NCI-H146 treated with DMSO at 0.1 percent for 48 hours (cell line): ENCODE measurements at regions not wholly inside any gene's neighbourhood (a gene's known extent, or its start where the extent isn't known, plus 50 kb on each side); places are given as distances from the start of the nearest gene placed in this dataset.
"Not testable (repeated sequence)": the region's sequence is repeated elsewhere in the genome, so short reads cannot be mapped to it uniquely, and the experiment has no call there.

Source experiments
- DNase-seq: peaks from one replicate; lab custom pipeline; 2025; ENCODE audit not compliant: unreplicated experiment; lab: John Stamatoyannopoulos, UW

- no peak for DNase-seq
Measured at GRCh38 chr5:123940416-123940815, 428.4 kb downstream of the CSNK1G3 start.

- DNase-seq, result peak; percentile 1
Measured at GRCh38 chr5:123937230-123937629, 425.3 kb downstream of the CSNK1G3 start.

- no peak for DNase-seq
Measured at GRCh38 chr5:123936548-123936947, 424.6 kb downstream of the CSNK1G3 start.

GRCh38 chr5:123933812-123934211, 421.8 kb downstream of the CSNK1G3 start:
- not testable (repeated sequence) for DNase-seq

- DNase-seq, result no peak
Measured at GRCh38 chr5:123929055-123929474, 417.1 kb downstream of the CSNK1G3 start.

- DNase-seq, result no peak
Measured at GRCh38 chr5:123928401-123928800, 416.4 kb downstream of the CSNK1G3 start.

GRCh38 chr5:123921193-123921592, 409.2 kb downstream of the CSNK1G3 start:
- DNase-seq, result no peak

GRCh38 chr5:123916345-123917121, 404.6 kb downstream of the CSNK1G3 start:
- DNase-seq, result no peak

GRCh38 chr5:123914333-123914732, 402.4 kb downstream of the CSNK1G3 start:
- no peak for DNase-seq

GRCh38 chr5:123907349-123907748, 395.4 kb downstream of the CSNK1G3 start:
- no peak for DNase-seq

GRCh38 chr5:123906698-123907295, 394.8 kb downstream of the CSNK1G3 start:
- DNase-seq, result no peak

GRCh38 chr5:123885081-123885480, 373.1 kb downstream of the CSNK1G3 start:
- DNase-seq, result no peak

- DNase-seq, result no peak
Measured at GRCh38 chr5:123882965-123883345, 371.0 kb downstream of the CSNK1G3 start.

GRCh38 chr5:123882319-123882964, 370.5 kb downstream of the CSNK1G3 start:
- no peak for DNase-seq

GRCh38 chr5:123881759-123882244, 369.8 kb downstream of the CSNK1G3 start:
- no peak for DNase-seq

GRCh38 chr5:123880875-123881274, 368.9 kb downstream of the CSNK1G3 start:
- no peak for DNase-seq

- no peak for DNase-seq
Measured at GRCh38 chr5:123879071-123879470, 367.1 kb downstream of the CSNK1G3 start.

- DNase-seq, result peak; percentile 35
Measured at GRCh38 chr5:123876276-123876790, 364.4 kb downstream of the CSNK1G3 start.

- DNase-seq, result peak; percentile 35
Measured at GRCh38 chr5:123875561-123876275, 363.7 kb downstream of the CSNK1G3 start.

- peak; percentile 6 for DNase-seq
Measured at GRCh38 chr5:123874600-123875201, 362.7 kb downstream of the CSNK1G3 start.

GRCh38 chr5:123873846-123874245, 361.9 kb downstream of the CSNK1G3 start:
- no peak for DNase-seq
